Panc1 (cell line): ENCODE measurements at regions not wholly inside any gene's neighbourhood (a gene's known extent, or its start where the extent isn't known, plus 50 kb on each side); places are given as distances from the start of the nearest gene placed in this dataset.

Experiments used
- CTCF ChIP-seq: fragments of 450-650 bp; IDR thresholded peaks from 2 replicates; pipeline ENCODE4 v1.5.1; 2017; ENCODE audit warnings: mild to moderate bottlenecking
- TF ChIP-seq, protein P1 (sequence below), 2 experiments: IDR thresholded peaks; 2 replicates each; pipeline ENCODE4 v1.6.1; 2011 to 2012; ENCODE audit warnings: low read depth in 2 of 2, control low read depth in 1 of 2, low read length in 1 of 2, mild to moderate bottlenecking in 1 of 2, moderate library complexity in 1 of 2; ENCODE audit not compliant: insufficient read depth in 1 of 2

GRCh38 chr12:115810122-115810901 lies 467.2 kb downstream of the MED13L start:
- no peak for TF ChIP-seq CTCF
- TF ChIP-seq, protein P1, sequence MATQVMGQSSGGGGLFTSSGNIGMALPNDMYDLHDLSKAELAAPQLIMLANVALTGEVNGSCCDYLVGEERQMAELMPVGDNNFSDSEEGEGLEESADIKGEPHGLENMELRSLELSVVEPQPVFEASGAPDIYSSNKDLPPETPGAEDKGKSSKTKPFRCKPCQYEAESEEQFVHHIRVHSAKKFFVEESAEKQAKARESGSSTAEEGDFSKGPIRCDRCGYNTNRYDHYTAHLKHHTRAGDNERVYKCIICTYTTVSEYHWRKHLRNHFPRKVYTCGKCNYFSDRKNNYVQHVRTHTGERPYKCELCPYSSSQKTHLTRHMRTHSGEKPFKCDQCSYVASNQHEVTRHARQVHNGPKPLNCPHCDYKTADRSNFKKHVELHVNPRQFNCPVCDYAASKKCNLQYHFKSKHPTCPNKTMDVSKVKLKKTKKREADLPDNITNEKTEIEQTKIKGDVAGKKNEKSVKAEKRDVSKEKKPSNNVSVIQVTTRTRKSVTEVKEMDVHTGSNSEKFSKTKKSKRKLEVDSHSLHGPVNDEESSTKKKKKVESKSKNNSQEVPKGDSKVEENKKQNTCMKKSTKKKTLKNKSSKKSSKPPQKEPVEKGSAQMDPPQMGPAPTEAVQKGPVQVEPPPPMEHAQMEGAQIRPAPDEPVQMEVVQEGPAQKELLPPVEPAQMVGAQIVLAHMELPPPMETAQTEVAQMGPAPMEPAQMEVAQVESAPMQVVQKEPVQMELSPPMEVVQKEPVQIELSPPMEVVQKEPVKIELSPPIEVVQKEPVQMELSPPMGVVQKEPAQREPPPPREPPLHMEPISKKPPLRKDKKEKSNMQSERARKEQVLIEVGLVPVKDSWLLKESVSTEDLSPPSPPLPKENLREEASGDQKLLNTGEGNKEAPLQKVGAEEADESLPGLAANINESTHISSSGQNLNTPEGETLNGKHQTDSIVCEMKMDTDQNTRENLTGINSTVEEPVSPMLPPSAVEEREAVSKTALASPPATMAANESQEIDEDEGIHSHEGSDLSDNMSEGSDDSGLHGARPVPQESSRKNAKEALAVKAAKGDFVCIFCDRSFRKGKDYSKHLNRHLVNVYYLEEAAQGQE (IDR thresholded peaks at IDR 0.05; ENCODE audit: insufficient read depth in 1 of 2, low read depth in 2 of 2, low read length in 1 of 2) = no peak
